ENCODE measurements at regions not wholly inside any gene's neighbourhood (a gene's known extent, or its start where the extent isn't known, plus 50 kb on each side); places are given as distances from the start of the nearest gene placed in this dataset.

- peaks cover 9% of the 10 kb centered on the region for H3K4me1 Mint-ChIP-seq
- H3K27me3 Mint-ChIP-seq = peaks cover 25% of the 10 kb centered on the region
- no peak overlapping the region for H3K4me3 Mint-ChIP-seq
- no peak for DNase-seq
- H3K36me3 Mint-ChIP-seq = no peaks in the 10 kb centered on the region
- no peaks in the 10 kb centered on the region for H3K9me3 Mint-ChIP-seq
- no peak overlapping the region for H3K27ac Mint-ChIP-seq
Observed at GRCh38 chr4:74638001-74638400, 156.3 kb downstream of the BTC start.

DNA sequence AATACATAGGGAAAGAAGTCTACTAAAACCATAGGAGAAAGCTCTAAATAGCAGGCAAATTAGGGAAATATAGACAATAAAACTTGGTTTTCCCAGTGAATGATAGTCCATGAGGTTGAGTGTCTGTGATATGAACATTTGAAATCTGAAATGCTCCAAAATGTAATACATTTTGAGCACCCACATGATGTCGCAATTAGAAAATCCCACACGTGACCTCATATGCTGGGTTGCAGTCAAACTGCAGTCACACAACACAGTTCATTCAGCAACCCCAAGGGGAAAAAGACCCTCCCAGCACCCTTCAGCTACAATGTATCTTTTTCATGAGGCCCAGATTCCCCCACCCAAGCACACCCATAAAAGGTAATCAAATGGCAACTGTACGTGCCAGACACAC lies 155.6 kb downstream of the BTC start:
- no peak for DNase-seq
- H3K27ac Mint-ChIP-seq = no peak overlapping the region
- H3K27me3 Mint-ChIP-seq = peaks cover 25% of the 10 kb centered on the region
- no peak overlapping the region for H3K4me3 Mint-ChIP-seq
- H3K9me3 Mint-ChIP-seq = no peaks in the 10 kb centered on the region
- peaks cover 3% of the 10 kb centered on the region for H3K4me1 Mint-ChIP-seq
- no peaks in the 10 kb centered on the region for H3K36me3 Mint-ChIP-seq

- Mint-ChIP-seq H3K4me3 (no peak overlapping the region), H3K4me1 (no peaks in the 10 kb centered on the region), H3K36me3 (no peaks in the 10 kb centered on the region), H3K27me3 (peaks cover 25% of the 10 kb centered on the region), H3K9me3 (no peaks in the 10 kb centered on the region), H3K27ac (no peak overlapping the region)
- DNase-seq = no peak
Observed at GRCh38 chr4:74640111-74640903, 154.0 kb downstream of the BTC start.

DNA sequence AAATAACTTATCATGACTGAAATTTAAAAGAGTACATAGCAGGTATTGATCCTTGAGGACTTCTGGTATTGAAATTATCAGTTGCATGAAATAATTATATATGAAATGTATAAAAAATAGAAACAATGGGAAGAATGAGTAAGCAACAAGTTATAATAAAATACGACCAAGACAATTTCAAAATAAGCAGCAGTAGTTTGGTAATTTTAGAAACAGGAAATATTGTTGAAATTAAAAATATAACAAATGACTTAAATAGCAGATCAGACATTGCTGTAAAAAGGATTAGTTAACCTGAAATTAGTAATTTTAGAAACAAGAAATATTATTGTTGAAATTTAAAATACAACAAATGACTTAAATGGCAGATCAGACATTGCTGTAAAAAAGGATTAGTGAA lies 152.3 kb downstream of the BTC start:
- no peak overlapping the region for H3K4me3 Mint-ChIP-seq
- H3K27me3 Mint-ChIP-seq = peaks cover 18% of the 10 kb centered on the region
- no peaks in the 10 kb centered on the region for H3K4me1 Mint-ChIP-seq
- no peak overlapping the region for H3K27ac Mint-ChIP-seq
- DNase-seq = no peak
- H3K9me3 Mint-ChIP-seq = no peaks in the 10 kb centered on the region
- no peaks in the 10 kb centered on the region for H3K36me3 Mint-ChIP-seq

GRCh38 chr4:74649193-74649592 lies 145.1 kb downstream of the BTC start:
- Mint-ChIP-seq H3K4me1 (no peaks in the 10 kb centered on the region), H3K27ac (no peak overlapping the region), H3K27me3 (no peaks in the 10 kb centered on the region), H3K36me3 (no peaks in the 10 kb centered on the region), H3K4me3 (no peak overlapping the region), H3K9me3 (no peaks in the 10 kb centered on the region)
- no peak for DNase-seq

DNA sequence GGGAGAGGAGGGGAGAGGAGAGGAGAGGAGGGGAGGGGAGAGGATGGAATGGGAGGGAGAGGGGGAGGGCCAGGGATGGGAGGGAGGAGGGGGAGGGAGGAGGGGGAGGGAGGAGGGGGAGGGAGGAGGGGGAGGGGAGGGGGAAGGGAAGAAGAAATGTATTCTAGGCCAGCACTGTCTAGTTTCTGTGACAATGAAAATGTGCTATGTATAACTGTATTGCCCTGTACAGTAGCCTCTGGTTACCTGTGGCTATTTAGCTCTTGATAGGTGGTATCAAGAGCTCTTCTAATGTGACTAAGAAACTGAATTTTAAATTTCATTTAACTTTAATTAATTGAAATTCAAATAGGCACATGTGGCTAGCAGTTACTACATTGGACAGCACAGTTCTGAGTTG lies 143.1 kb downstream of the BTC start:
- Mint-ChIP-seq H3K9me3 (no peaks in the 10 kb centered on the region), H3K4me3 (no peak overlapping the region), H3K4me1 (no peaks in the 10 kb centered on the region), H3K27me3 (no peaks in the 10 kb centered on the region), H3K27ac (no peak overlapping the region), H3K36me3 (no peaks in the 10 kb centered on the region)
- DNase-seq = no peak

DNA sequence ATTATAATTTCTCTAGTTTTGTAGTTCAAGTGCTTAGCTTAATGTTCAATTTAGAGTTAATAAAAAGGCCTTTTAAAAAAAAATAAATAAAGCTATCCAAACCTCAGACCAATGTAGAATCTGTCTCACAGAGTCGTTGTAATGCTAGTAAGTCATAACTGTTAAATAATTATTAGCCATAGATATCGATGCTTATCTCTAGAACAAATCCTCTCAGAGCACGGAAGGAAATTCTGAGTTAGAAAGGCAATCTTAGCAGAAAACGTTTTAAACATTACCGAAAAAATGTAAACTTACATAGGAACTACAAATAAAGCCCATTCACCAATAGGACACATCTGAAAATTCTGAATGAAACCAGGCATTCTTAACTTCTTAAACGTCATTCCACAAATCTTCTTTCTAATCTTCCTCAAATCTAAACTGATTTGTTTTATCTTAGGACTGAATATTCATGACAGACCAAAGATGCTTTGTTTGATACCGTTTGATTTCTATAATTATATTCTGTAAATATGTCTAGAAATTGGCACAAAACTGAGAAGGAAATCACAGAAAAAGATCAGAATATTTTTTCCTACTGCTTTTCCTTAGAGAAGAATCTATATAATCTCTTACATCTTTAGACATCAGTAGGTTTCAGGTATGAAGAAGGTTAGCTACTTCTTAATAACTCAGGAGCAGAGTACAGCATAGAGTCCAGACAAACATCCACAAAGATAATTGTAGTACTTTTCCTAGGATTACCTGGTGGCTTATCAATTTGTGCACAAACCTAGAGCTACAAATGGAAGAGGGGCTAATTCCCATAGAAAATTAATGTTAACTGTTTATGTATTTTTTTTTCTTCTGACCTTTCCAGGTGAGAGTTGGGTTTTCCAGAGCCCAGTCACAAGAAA lies 140.7 kb downstream of the BTC start:
- H3K27me3 Mint-ChIP-seq = no peaks in the 10 kb centered on the region
- DNase-seq = no peak

GRCh38 chr4:74654230-74654681 lies 140.1 kb downstream of the BTC start:
- H3K4me1 Mint-ChIP-seq = no peaks in the 10 kb centered on the region
- H3K36me3 Mint-ChIP-seq = no peaks in the 10 kb centered on the region
- H3K27ac Mint-ChIP-seq = no peak overlapping the region
- no peaks in the 10 kb centered on the region for H3K27me3 Mint-ChIP-seq
- H3K4me3 Mint-ChIP-seq = no peak overlapping the region
- no peaks in the 10 kb centered on the region for H3K9me3 Mint-ChIP-seq
- no peak for DNase-seq

More for the DNA sequence above, 140.7 kb downstream of the BTC start:
- no peaks in the 10 kb centered on the region for H3K9me3 Mint-ChIP-seq
- H3K4me1 Mint-ChIP-seq = no peaks in the 10 kb centered on the region
- H3K36me3 Mint-ChIP-seq = no peaks in the 10 kb centered on the region
- H3K4me3 Mint-ChIP-seq = no peak overlapping the region
- no peak overlapping the region for H3K27ac Mint-ChIP-seq

DNA sequence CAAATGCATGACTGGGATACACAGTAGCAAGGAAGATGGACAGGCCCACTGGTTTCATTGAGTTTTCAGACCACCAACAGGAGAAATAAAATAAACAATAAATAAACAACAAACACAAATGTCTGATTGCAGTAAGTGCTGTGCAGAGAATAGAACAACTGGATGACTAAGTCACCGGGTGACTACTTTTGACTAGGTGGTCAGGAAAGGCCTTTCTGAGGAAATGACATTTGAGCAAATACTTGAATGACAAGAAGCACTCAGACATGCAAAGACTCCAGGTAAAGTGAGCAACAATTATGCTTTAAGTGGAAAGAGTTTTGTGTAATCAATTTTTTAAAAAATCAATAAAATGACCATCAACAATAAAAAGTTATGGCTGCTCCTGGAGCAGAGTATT lies 137.7 kb downstream of the BTC start:
- H3K36me3 Mint-ChIP-seq = no peaks in the 10 kb centered on the region
- no peak overlapping the region for H3K27ac Mint-ChIP-seq
- H3K27me3 Mint-ChIP-seq = no peaks in the 10 kb centered on the region
- H3K4me1 Mint-ChIP-seq = no peaks in the 10 kb centered on the region
- DNase-seq = no peak
- no peaks in the 10 kb centered on the region for H3K9me3 Mint-ChIP-seq
- H3K4me3 Mint-ChIP-seq = no peak overlapping the region

GRCh38 chr4:74658116-74658515 lies 136.2 kb downstream of the BTC start:
- no peaks in the 10 kb centered on the region for H3K36me3 Mint-ChIP-seq
- no peaks in the 10 kb centered on the region for H3K4me1 Mint-ChIP-seq
- DNase-seq = no peak
- H3K27ac Mint-ChIP-seq = no peak overlapping the region
- H3K4me3 Mint-ChIP-seq = no peak overlapping the region
- H3K9me3 Mint-ChIP-seq = no peaks in the 10 kb centered on the region
- no peaks in the 10 kb centered on the region for H3K27me3 Mint-ChIP-seq

- Mint-ChIP-seq H3K9me3 (no peaks in the 10 kb centered on the region), H3K27ac (no peak overlapping the region), H3K27me3 (peaks cover 4% of the 10 kb centered on the region), H3K4me1 (no peaks in the 10 kb centered on the region), H3K36me3 (no peaks in the 10 kb centered on the region), H3K4me3 (no peak overlapping the region)
- no peak for DNase-seq
Observed at GRCh38 chr4:74659576-74660411, 134.5 kb downstream of the BTC start.

DNA sequence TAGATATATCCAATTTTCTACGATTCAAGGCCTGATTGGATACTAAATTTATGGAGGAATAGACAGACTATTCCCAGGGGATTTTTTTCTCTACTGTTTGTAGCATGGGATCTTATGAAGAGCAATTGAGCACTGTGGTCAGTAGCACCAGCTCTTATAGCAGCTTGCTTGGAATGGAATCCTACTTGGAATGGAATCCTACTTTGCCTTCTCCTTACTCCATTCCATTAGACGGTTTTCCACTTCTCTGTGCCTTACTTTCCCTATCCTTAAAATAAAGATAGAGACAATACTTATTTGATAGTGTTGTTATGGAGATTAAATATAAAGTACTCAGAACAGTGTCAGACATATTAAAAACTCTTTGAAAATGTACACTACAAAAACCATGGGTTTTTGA lies 133.5 kb downstream of the BTC start:
- Mint-ChIP-seq H3K27ac (no peak overlapping the region), H3K4me1 (no peaks in the 10 kb centered on the region), H3K4me3 (no peak overlapping the region), H3K27me3 (peaks cover 11% of the 10 kb centered on the region), H3K9me3 (no peaks in the 10 kb centered on the region), H3K36me3 (no peaks in the 10 kb centered on the region)
- DNase-seq = no peak

DNA sequence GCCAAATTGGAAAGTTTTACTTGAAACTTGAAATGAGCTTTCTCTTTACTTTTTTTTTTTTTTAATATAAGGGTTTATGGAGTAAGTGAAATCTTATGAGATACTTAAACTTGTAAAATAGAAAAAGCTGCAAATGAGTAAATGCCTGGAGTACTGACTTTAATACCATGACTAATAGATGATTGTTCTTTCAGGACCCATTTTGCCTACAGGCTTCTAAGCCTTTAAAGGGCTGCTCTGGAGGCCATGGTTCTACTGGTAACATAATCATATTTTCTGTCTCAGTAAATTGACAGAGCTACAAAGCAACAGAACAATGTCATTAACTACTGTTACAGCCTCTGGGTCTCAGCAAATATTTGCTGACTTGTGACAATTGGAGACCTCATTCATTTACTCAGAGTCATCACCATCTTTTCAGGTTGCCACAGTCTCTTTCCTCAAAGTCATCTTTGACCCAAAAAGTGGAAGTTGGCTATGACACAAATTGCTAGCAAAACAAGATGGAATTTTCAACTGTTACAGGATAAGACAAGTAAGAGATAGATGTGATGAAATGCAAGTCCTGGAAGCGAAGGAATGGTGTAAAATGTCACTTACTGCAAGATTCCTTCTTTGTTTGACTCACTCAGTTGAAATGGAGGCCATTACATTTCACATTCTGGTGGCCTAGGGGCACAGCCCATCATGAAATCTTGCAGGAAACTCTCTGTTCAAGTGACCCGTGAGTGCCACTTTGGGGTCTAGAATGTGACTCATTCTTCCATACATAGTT lies 132.7 kb downstream of the BTC start:
- Mint-ChIP-seq H3K4me1 (no peaks in the 10 kb centered on the region), H3K4me3 (no peak overlapping the region), H3K36me3 (no peaks in the 10 kb centered on the region), H3K27me3 (peaks cover 12% of the 10 kb centered on the region), H3K9me3 (no peaks in the 10 kb centered on the region), H3K27ac (no peak overlapping the region)
- no peak for DNase-seq

DNA sequence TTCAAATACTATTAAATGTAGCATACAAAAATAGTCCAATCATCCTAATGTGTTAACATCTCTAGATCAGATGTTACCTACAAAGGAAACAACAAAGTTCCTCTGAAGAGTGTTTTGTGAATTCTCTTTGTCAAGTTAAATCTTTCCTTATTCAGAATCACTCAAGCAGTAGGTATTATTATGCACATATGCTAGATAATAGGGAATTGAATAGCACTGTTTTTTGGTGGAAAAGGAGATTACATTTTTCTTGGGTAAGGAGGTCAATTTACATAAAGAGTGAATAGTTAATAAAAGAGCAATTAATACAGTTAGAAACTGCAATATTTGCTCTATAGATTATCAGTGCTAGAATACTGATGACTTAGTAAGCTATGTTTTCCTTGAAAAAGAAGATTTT lies 130.7 kb downstream of the BTC start:
- Mint-ChIP-seq H3K36me3 (no peaks in the 10 kb centered on the region), H3K27ac (no peak overlapping the region), H3K4me1 (no peaks in the 10 kb centered on the region), H3K27me3 (peaks cover 15% of the 10 kb centered on the region), H3K4me3 (no peak overlapping the region), H3K9me3 (no peaks in the 10 kb centered on the region)
- no peak for DNase-seq

All from activated naive CD8-positive, alpha-beta T cell treated with anti-CD3 and anti-CD28 coated beads for 36 hours (primary cell).